ENCODE measurements at regions not wholly inside any gene's neighbourhood (a gene's known extent, or its start where the extent isn't known, plus 50 kb on each side); places are given as distances from the start of the nearest gene placed in this dataset.

DNA sequence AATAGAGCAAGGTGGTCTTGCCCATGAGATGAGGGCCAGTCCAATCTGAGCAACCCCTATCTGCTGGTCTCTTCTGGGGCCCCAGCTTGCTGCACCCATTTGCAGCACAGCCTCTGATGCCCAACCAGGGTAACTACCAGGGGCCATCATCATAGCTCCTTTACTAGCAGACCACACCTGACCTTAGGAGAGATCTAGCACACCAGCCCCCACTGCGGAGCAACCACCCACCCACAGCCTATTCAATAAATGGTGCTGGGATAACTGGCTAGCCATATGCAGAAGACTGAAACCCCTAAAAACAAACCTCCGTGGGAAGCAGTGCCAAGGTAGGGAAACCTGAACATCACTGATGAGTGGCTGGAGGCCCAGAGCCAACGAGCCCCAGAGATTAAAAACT is 196.1 kb upstream of the RBBP8 start:
- no peak for TF ChIP-seq CTCF (IDR thresholded peaks at IDR 0.05; ENCODE audit: low read depth, low read length)
- H3K4me3 ChIP-seq (replicated peaks in 1 of 2; ENCODE audit: low read depth in 2 of 2, low read length in 2 of 2), result no peak overlapping the region
- DNase-seq (ENCODE audit: low read depth in 2 of 2), result no peak

DNA sequence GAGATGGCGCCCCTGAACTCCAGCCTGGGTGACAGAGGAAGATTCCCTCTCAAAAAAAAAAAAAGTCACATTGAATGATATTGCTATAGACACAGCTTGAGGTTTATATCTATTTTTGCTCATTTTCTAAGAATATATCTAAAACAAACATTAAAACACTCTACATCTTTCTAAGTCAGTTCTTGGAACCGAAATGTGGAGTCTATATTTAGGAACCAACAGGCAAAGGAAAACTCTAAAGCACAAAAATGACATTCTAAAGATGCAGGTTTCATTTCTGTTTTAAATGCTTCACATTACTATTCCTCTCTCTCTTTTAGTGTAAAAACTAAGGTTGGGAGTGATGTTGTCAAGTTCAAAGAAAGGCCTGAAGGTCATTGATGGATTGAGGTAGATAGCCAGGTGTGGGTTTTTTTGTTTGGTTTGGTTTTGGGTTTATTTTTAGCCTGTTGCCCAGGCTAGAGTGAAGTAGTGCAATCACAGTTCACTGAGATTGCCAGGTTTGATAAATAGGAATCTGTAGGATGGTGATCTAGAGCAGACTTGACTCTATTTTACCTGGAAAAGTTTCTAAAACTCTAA is 194.0 kb upstream of the RBBP8 start:
- no peak for TF ChIP-seq CTCF (IDR thresholded peaks at IDR 0.05; ENCODE audit: low read depth, low read length)
- no peak overlapping the region for H3K4me3 ChIP-seq (replicated peaks in 1 of 2; ENCODE audit: low read depth in 2 of 2, low read length in 2 of 2)
- no peak for DNase-seq (ENCODE audit: low read depth in 2 of 2)

- DNase-seq (ENCODE audit: low read depth in 2 of 2), result no peak
- TF ChIP-seq CTCF (IDR thresholded peaks at IDR 0.05; ENCODE audit: low read depth, low read length), result no peak
- no peak overlapping the region for H3K4me3 ChIP-seq (replicated peaks in 1 of 2; ENCODE audit: low read depth in 2 of 2, low read length in 2 of 2)
Measured at GRCh38 chr18:22739789-22740188, 193.3 kb upstream of the RBBP8 start.

DNA sequence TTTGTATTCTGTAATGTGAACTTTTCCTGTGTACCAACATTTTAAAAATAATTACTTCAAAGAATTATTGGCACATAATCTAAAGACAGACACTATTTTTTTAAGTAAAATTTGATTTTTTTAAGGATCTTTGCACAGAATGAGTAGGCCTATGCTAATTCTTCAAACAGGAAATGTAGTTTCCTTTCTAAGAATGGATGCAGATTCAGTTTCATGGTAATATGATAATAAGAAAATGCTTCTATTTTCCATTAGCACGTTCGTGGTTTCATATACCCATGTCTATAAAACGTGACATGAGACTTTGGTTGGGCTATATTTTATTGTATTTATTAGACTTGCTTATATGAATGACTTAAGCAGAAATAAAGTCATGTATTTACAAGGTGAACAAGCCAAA is 191.8 kb upstream of the RBBP8 start:
- no peak for DNase-seq (ENCODE audit: low read depth in 2 of 2)
- no peak for TF ChIP-seq CTCF (IDR thresholded peaks at IDR 0.05; ENCODE audit: low read depth, low read length)

DNA sequence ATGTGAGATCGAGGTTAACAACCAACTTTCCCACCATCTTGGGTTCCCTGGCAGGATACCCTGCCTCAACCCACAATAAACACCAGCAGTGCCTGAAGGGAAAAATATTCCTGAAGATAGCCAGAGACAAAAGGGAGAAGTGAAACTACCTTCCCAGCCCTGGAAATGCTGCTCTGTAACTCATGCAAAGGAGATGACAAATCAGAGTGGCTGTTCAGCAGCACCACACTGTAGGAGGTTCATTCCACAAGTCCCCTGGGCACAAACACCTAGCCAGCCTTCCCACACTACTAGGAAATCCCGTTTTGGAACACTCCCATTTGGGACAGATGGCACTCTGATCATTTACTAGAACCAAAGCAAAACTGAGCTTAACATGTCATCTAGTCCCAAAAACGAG is 190.7 kb upstream of the RBBP8 start:
- DNase-seq (ENCODE audit: low read depth in 2 of 2), result peak in 1 of 2 donors; percentile 24
- no peak overlapping the region for H3K4me3 ChIP-seq (replicated peaks in 1 of 2; ENCODE audit: low read depth in 2 of 2, low read length in 2 of 2)
- TF ChIP-seq CTCF (IDR thresholded peaks at IDR 0.05; ENCODE audit: low read depth, low read length), result no peak

More for the DNA sequence above, 191.8 kb upstream of the RBBP8 start:
- H3K4me3 ChIP-seq (replicated peaks in 1 of 2; ENCODE audit: low read depth in 2 of 2, low read length in 2 of 2), result no peak overlapping the region

DNA sequence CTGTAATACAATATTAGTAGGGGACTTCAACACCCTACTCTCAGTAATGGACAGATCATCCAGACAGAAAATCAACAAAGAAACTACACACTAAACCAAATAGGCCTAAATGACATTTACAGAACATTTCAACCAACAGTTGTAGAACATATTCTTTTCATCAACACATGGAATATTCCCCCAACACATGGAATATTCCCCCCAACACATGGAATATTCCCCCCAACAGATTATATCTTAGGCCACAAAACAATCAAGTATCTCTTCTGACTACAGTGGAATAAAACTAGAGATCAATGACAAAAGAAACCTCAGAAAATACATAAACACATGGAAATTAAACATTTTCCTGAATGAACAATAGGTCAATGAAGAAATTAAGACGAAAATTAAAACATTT is 187.2 kb upstream of the RBBP8 start:
- no peak for DNase-seq (ENCODE audit: low read depth in 2 of 2)
- no peak overlapping the region for H3K4me3 ChIP-seq (replicated peaks in 1 of 2; ENCODE audit: low read depth in 2 of 2, low read length in 2 of 2)
- TF ChIP-seq CTCF (IDR thresholded peaks at IDR 0.05; ENCODE audit: low read depth, low read length), result no peak

DNA sequence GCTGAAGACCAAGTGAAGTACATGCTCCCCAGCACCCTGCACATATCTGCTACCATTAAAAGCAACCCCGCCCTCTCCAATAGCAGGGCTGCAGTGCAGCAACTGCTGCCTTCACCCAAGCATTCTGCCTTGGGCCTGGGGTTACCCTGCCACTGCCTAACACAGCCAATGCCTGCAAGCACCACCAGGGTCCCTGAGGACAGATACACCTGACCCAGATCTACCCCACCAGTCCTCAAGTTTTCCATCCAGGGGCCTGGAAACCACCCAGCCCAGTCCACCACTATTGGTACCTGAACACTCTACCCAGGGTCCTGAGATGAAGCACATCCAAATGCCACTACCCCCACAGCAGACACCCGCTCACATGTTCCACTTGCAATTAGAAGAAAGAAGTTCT is 181.1 kb upstream of the RBBP8 start:
- no peak for TF ChIP-seq CTCF (IDR thresholded peaks at IDR 0.05; ENCODE audit: low read depth, low read length)

More for the DNA sequence above, 181.1 kb upstream of the RBBP8 start:
- no peak for DNase-seq (ENCODE audit: low read depth in 2 of 2)
- no peak overlapping the region for H3K4me3 ChIP-seq (replicated peaks in 1 of 2; ENCODE audit: low read depth in 2 of 2, low read length in 2 of 2)

All from cardiac fibroblast (primary cell).